ENCODE measurements at regions not wholly inside any gene's neighbourhood (a gene's known extent, or its start where the extent isn't known, plus 50 kb on each side); places are given as distances from the start of the nearest gene placed in this dataset.
"Not testable (repeated sequence)": the region's sequence is repeated elsewhere in the genome, so short reads cannot be mapped to it uniquely, and the experiment has no call there.

GRCh38 chrX:44785652-44786051 lies 58.2 kb upstream of the DUSP21 start:
- peaks cover 0 to 10% of the 10 kb centered on the region in 2 donors for H3K27me3 Mint-ChIP-seq
- no peak for DNase-seq (ENCODE audit: low spot score)
- H3K36me3 Mint-ChIP-seq = no peaks in the 10 kb centered on the region
- no peak overlapping the region for H3K27ac Mint-ChIP-seq
- H3K4me1 Mint-ChIP-seq (ENCODE audit: low read depth in 2 of 2) = no peaks in the 10 kb centered on the region
- H3K9me3 Mint-ChIP-seq = no peaks in the 10 kb centered on the region
- ATAC-seq = no peak
- no peak overlapping the region for H3K4me3 Mint-ChIP-seq

- no peak overlapping the region for H3K4me3 Mint-ChIP-seq
- no peak overlapping the region for H3K27ac Mint-ChIP-seq
- peaks cover 0 to 10% of the 10 kb centered on the region in 2 donors for H3K27me3 Mint-ChIP-seq
- no peaks in the 10 kb centered on the region for H3K9me3 Mint-ChIP-seq
- no peak for ATAC-seq
- no peaks in the 10 kb centered on the region for H3K4me1 Mint-ChIP-seq (ENCODE audit: low read depth in 2 of 2)
- H3K36me3 Mint-ChIP-seq = no peaks in the 10 kb centered on the region
- DNase-seq (ENCODE audit: low spot score) = no peak
Observed at GRCh38 chrX:44784241-44784640, 59.6 kb upstream of the DUSP21 start.

GRCh38 chrX:44778254-44778653 lies 65.6 kb upstream of the DUSP21 start:
- H3K4me3 Mint-ChIP-seq = no peak overlapping the region
- DNase-seq (ENCODE audit: low spot score) (no peak), ATAC-seq (no peak)
- H3K27me3 Mint-ChIP-seq = peaks cover 0 to 5% of the 10 kb centered on the region in 2 donors
- H3K27ac Mint-ChIP-seq = no peak overlapping the region
- H3K9me3 Mint-ChIP-seq = no peaks in the 10 kb centered on the region
- H3K4me1 Mint-ChIP-seq (ENCODE audit: low read depth in 2 of 2) = no peaks in the 10 kb centered on the region
- no peaks in the 10 kb centered on the region for H3K36me3 Mint-ChIP-seq

- H3K27ac Mint-ChIP-seq = peak overlapping the region in 1 of 2 donors; percentile 10
- H3K4me3 Mint-ChIP-seq = no peak overlapping the region
- ATAC-seq (no peak), DNase-seq (ENCODE audit: low spot score) (no peak)
- H3K27me3 Mint-ChIP-seq = peaks cover 0 to 5% of the 10 kb centered on the region in 2 donors
- H3K36me3 Mint-ChIP-seq = no peaks in the 10 kb centered on the region
- no peaks in the 10 kb centered on the region for H3K4me1 Mint-ChIP-seq (ENCODE audit: low read depth in 2 of 2)
- H3K9me3 Mint-ChIP-seq = no peaks in the 10 kb centered on the region
Observed at GRCh38 chrX:44775726-44776125, 68.1 kb upstream of the DUSP21 start.

- not testable (repeated sequence) for H3K4me1 Mint-ChIP-seq (ENCODE audit: low read depth in 2 of 2); H3K36me3 Mint-ChIP-seq; ATAC-seq; H3K27me3 Mint-ChIP-seq; H3K4me3 Mint-ChIP-seq; H3K27ac Mint-ChIP-seq; DNase-seq (ENCODE audit: low spot score); H3K9me3 Mint-ChIP-seq
Observed at GRCh38 chrX:44774066-44774465, 69.8 kb upstream of the DUSP21 start.

- Mint-ChIP-seq H3K9me3 (no peaks in the 10 kb centered on the region), H3K4me3 (no peak overlapping the region), H3K36me3 (no peaks in the 10 kb centered on the region), H3K27me3 (peaks cover 0 to 13% of the 10 kb centered on the region in 2 donors), H3K27ac (no peak overlapping the region), H3K4me1 (ENCODE audit: low read depth in 2 of 2) (no peaks in the 10 kb centered on the region)
- no peak for DNase-seq (ENCODE audit: low spot score)
- no peak for ATAC-seq
Observed at GRCh38 chrX:44770121-44770520, 73.7 kb upstream of the DUSP21 start.

- H3K4me3 Mint-ChIP-seq = no peak overlapping the region
- no peak for DNase-seq (ENCODE audit: low spot score)
- ATAC-seq = no peak
- H3K27me3 Mint-ChIP-seq = peaks cover 0 to 11% of the 10 kb centered on the region in 2 donors
- H3K36me3 Mint-ChIP-seq = no peaks in the 10 kb centered on the region
- no peaks in the 10 kb centered on the region for H3K4me1 Mint-ChIP-seq (ENCODE audit: low read depth in 2 of 2)
- no peaks in the 10 kb centered on the region for H3K9me3 Mint-ChIP-seq
- H3K27ac Mint-ChIP-seq = no peak overlapping the region
Observed at GRCh38 chrX:44767308-44767707, 76.5 kb upstream of the DUSP21 start.

- H3K27ac Mint-ChIP-seq = no peak overlapping the region
- DNase-seq (ENCODE audit: low spot score) (no peak), ATAC-seq (no peak)
- H3K27me3 Mint-ChIP-seq = peaks cover 0 to 16% of the 10 kb centered on the region in 2 donors
- no peak overlapping the region for H3K4me3 Mint-ChIP-seq
- no peaks in the 10 kb centered on the region for H3K9me3 Mint-ChIP-seq
- no peaks in the 10 kb centered on the region for H3K36me3 Mint-ChIP-seq
- H3K4me1 Mint-ChIP-seq (ENCODE audit: low read depth in 2 of 2) = no peaks in the 10 kb centered on the region
Observed at GRCh38 chrX:44765556-44765955, 78.3 kb upstream of the DUSP21 start.

GRCh38 chrX:44747969-44748368 lies 95.9 kb upstream of the DUSP21 start:
- Mint-ChIP-seq H3K27me3 (no peaks in the 10 kb centered on the region), H3K36me3 (no peaks in the 10 kb centered on the region), H3K9me3 (no peaks in the 10 kb centered on the region), H3K4me1 (ENCODE audit: low read depth in 2 of 2) (no peaks in the 10 kb centered on the region), H3K27ac (no peak overlapping the region), H3K4me3 (no peak overlapping the region)
- DNase-seq (ENCODE audit: low spot score) (no peak), ATAC-seq (no peak)

- DNase-seq (ENCODE audit: low spot score) = no peak
Observed at GRCh38 chrX:44747317-44747716, 96.5 kb upstream of the DUSP21 start.

GRCh38 chrX:44744799-44745198 lies 99.0 kb upstream of the DUSP21 start:
- Mint-ChIP-seq H3K27ac (no peak overlapping the region), H3K27me3 (peaks cover 0 to 9% of the 10 kb centered on the region in 2 donors), H3K9me3 (no peaks in the 10 kb centered on the region), H3K4me1 (ENCODE audit: low read depth in 2 of 2) (no peaks in the 10 kb centered on the region), H3K4me3 (no peak overlapping the region), H3K36me3 (no peaks in the 10 kb centered on the region)
- no peak for ATAC-seq
- no peak for DNase-seq (ENCODE audit: low spot score)

More at GRCh38 chrX:44747317-44747716, 96.5 kb upstream of the DUSP21 start:
- Mint-ChIP-seq H3K36me3 (no peaks in the 10 kb centered on the region), H3K9me3 (no peaks in the 10 kb centered on the region), H3K27me3 (peaks cover 0 to 6% of the 10 kb centered on the region in 2 donors), H3K27ac (no peak overlapping the region), H3K4me3 (no peak overlapping the region), H3K4me1 (ENCODE audit: low read depth in 2 of 2) (no peaks in the 10 kb centered on the region)
- no peak for ATAC-seq

GRCh38 chrX:44742480-44743155 lies 101.2 kb upstream of the DUSP21 start:
- Mint-ChIP-seq H3K4me3 (no peak overlapping the region), H3K4me1 (ENCODE audit: low read depth in 2 of 2) (no peaks in the 10 kb centered on the region), H3K36me3 (no peaks in the 10 kb centered on the region), H3K27me3 (peaks cover 0 to 10% of the 10 kb centered on the region in 2 donors), H3K9me3 (no peaks in the 10 kb centered on the region), H3K27ac (no peak overlapping the region)
- no peak for DNase-seq (ENCODE audit: low spot score)
- no peak for ATAC-seq

- not testable (repeated sequence) for DNase-seq (ENCODE audit: low spot score); H3K36me3 Mint-ChIP-seq; H3K4me3 Mint-ChIP-seq; H3K27ac Mint-ChIP-seq; H3K4me1 Mint-ChIP-seq (ENCODE audit: low read depth in 2 of 2); ATAC-seq; H3K9me3 Mint-ChIP-seq
- H3K27me3 Mint-ChIP-seq = peaks cover 0 to 12% of the 10 kb centered on the region in 2 donors
Observed at GRCh38 chrX:44741859-44742258, 102.0 kb upstream of the DUSP21 start.

GRCh38 chrX:44741458-44741857 lies 102.4 kb upstream of the DUSP21 start:
- H3K4me3 Mint-ChIP-seq; H3K4me1 Mint-ChIP-seq (ENCODE audit: low read depth in 2 of 2); H3K27ac Mint-ChIP-seq; H3K36me3 Mint-ChIP-seq; DNase-seq (ENCODE audit: low spot score); H3K9me3 Mint-ChIP-seq; ATAC-seq: not testable (repeated sequence)
- H3K27me3 Mint-ChIP-seq = peaks cover 0 to 12% of the 10 kb centered on the region in 2 donors

GRCh38 chrX:44735498-44735897 lies 108.3 kb upstream of the DUSP21 start:
- DNase-seq (ENCODE audit: low spot score) = no peak
- Mint-ChIP-seq H3K4me1 (ENCODE audit: low read depth in 2 of 2) (no peaks in the 10 kb centered on the region), H3K9me3 (no peaks in the 10 kb centered on the region), H3K4me3 (no peak overlapping the region), H3K27me3 (peaks cover 0 to 10% of the 10 kb centered on the region in 2 donors), H3K36me3 (no peaks in the 10 kb centered on the region), H3K27ac (no peak overlapping the region)
- ATAC-seq = no peak

All from natural killer cell treated with Interleukin-12 subunit alpha and Interleukin-12 subunit beta and Interleukin-15 and Interleukin-18, amount 100 ng/mL, for 72 hours (primary cell).